Naive thymus-derived CD4-positive, alpha-beta T cell (primary cell): ENCODE measurements at regions not wholly inside any gene's neighbourhood (a gene's known extent, or its start where the extent isn't known, plus 50 kb on each side); places are given as distances from the start of the nearest gene placed in this dataset.

ENCODE experiments used
- ATAC-seq: fragments of 150-1000 bp; cut with Tn5 transposase; 2 replicates; pipeline ENCODE4 v1.10.0; 2021; ENCODE audit warnings: mild to moderate bottlenecking, moderate library complexity
- CTCF ChIA-PET: fragments of 350-600 bp; sonication (Branson Sonifier 250); formaldehyde crosslinking; loops from one replicate; lab custom pipeline; 2021; ENCODE audit warnings: antibody characterized with exemption; lab: Charles Lee
- POLR2A ChIA-PET: fragments of 350-600 bp; sonication (Branson Sonifier 250); formaldehyde crosslinking; loops from one replicate; lab custom pipeline; 2021; ENCODE audit warnings: antibody characterized with exemption, inconsistent platforms; lab: Charles Lee
- DNase-seq, 9 donors: peaks; one replicate each; pipeline versions ENCODE4 v3.0.0 to v3.0.0-alpha.2; 2020 to 2022; ENCODE audit warnings: mixed read lengths in 1 of 9
- H3K27ac ChIP-seq: one replicate; pipeline ENCODE4 v1.7.0; 2013; ENCODE audit warnings: mild to moderate bottlenecking, low read depth, low read length, moderate library complexity
- H3K27me3 ChIP-seq, 2 donors: one replicate each; pipeline ENCODE4 v1.7.0; 2013; ENCODE audit warnings: low read length in 2 of 2, mild to moderate bottlenecking in 2 of 2, moderate library complexity in 2 of 2; ENCODE audit not compliant: control insufficient read depth in 2 of 2, insufficient read depth in 2 of 2
- H3K36me3 ChIP-seq, 3 experiments: 1 replicate in 2 of 3; 2 replicates in 1 of 3; pipeline ENCODE4 v1.7.0; 2013; ENCODE audit warnings: low read length in 3 of 3, mild to moderate bottlenecking in 3 of 3, moderate library complexity in 1 of 3; ENCODE audit not compliant: insufficient read depth in 3 of 3, control insufficient read depth in 2 of 3
- H3K4me1 ChIP-seq, 2 donors: one replicate each; pipeline ENCODE4 v1.7.0; 2013; ENCODE audit warnings: low read length in 2 of 2, mild to moderate bottlenecking in 2 of 2, moderate library complexity in 1 of 2; ENCODE audit not compliant: control insufficient read depth in 2 of 2, insufficient read depth in 2 of 2
- H3K4me3 ChIP-seq: 2 replicates; pipeline ENCODE4 v1.7.0; 2013; ENCODE audit warnings: mild to moderate bottlenecking, low read length
- H3K9me3 ChIP-seq, 3 experiments: 1 replicate in 2 of 3; 2 replicates in 1 of 3; pipeline ENCODE4 v1.7.0; 2013; ENCODE audit warnings: low read length in 3 of 3; ENCODE audit not compliant: control insufficient read depth in 2 of 3
- H3K27ac Mint-ChIP-seq, 9 donors: one replicate each; pipeline ENCODE4 v1.8.0; 2020 to 2022; ENCODE audit warnings: mixed read lengths in 9 of 9, mild to moderate bottlenecking in 8 of 9, moderate library complexity in 5 of 9, inconsistent platforms in 2 of 9
- H3K27me3 Mint-ChIP-seq, 5 donors: one replicate each; pipeline ENCODE4 v1.8.0; 2021 to 2022; ENCODE audit warnings: mixed read lengths in 5 of 5, mild to moderate bottlenecking in 1 of 5
- H3K36me3 Mint-ChIP-seq, 5 donors: one replicate each; pipeline ENCODE4 v1.8.0; 2020 to 2022; ENCODE audit warnings: mixed read lengths in 5 of 5, mild to moderate bottlenecking in 3 of 5, inconsistent platforms in 1 of 5
- H3K4me1 Mint-ChIP-seq, 7 donors: one replicate each; pipeline ENCODE4 v1.8.0; 2020 to 2022; ENCODE audit warnings: mixed read lengths in 7 of 7, mild to moderate bottlenecking in 3 of 7, inconsistent platforms in 1 of 7
- H3K4me3 Mint-ChIP-seq, 10 donors: one replicate each; pipeline ENCODE4 v1.8.0; 2020 to 2022; ENCODE audit warnings: mild to moderate bottlenecking in 10 of 10, mixed read lengths in 10 of 10, moderate library complexity in 6 of 10, inconsistent platforms in 2 of 10
- H3K9me3 Mint-ChIP-seq, 11 donors: one replicate each; pipeline ENCODE4 v1.8.0; 2020 to 2022; ENCODE audit warnings: mixed read lengths in 11 of 11, mild to moderate bottlenecking in 4 of 11, inconsistent platforms in 1 of 11, moderate library complexity in 1 of 11
- intact Hi-C, 2 donors: fragments of 100-400 bp; cut with micrococcal nuclease; formaldehyde crosslinking; loops; one replicate each; pipeline ENCODE4 v1.15.1; 2023

DNA sequence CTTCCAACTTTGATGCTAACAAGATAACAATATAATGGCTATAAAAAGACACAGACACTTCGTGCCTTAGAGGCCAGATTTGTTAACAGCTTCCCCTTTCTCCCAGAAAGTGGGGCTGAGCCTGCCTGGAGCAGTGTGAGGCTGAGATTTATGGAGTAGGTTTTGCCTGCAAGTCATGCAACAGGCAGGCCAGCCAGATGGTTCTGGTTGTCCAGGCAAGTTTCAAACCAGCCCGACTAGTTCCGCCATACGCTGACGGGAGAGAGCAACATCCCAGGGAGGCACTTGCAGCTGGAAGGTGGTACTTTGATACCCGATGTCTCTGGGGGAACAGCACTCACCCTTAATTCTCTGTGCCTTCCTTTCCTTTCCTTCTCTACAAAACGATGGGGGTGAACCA, 81.3 kb upstream of the NAA20 start:
- Histone ChIP-seq H3K36me3 (no peaks in the 10 kb centered on the region), H3K4me3 (no peak overlapping the region), H3K9me3 (no peaks in the 10 kb centered on the region), H3K4me1 (peaks cover 0 to 7% of the 10 kb centered on the region in 2 donors), H3K27ac (no peak overlapping the region), H3K27me3 (no peaks in the 10 kb centered on the region)
- no peaks in the 10 kb centered on the region for H3K36me3 Mint-ChIP-seq
- ChIA-PET CTCF (no interaction called here), POLR2A (no interaction called here)
- H3K27me3 Mint-ChIP-seq, result peaks cover 20 to 46% (median 25%) of the 10 kb centered on the region in 5 donors
- H3K9me3 Mint-ChIP-seq, result no peaks in the 10 kb centered on the region
- intact Hi-C loops, result no loop called here
- peak overlapping the region in 1 of 9 donors; percentile 26 for H3K27ac Mint-ChIP-seq
- no peak for DNase-seq
- no peak overlapping the region for H3K4me3 Mint-ChIP-seq
- ATAC-seq, result no peak
- peaks cover 22 to 29% (median 27%) of the 10 kb centered on the region in 7 donors for H3K4me1 Mint-ChIP-seq

DNA sequence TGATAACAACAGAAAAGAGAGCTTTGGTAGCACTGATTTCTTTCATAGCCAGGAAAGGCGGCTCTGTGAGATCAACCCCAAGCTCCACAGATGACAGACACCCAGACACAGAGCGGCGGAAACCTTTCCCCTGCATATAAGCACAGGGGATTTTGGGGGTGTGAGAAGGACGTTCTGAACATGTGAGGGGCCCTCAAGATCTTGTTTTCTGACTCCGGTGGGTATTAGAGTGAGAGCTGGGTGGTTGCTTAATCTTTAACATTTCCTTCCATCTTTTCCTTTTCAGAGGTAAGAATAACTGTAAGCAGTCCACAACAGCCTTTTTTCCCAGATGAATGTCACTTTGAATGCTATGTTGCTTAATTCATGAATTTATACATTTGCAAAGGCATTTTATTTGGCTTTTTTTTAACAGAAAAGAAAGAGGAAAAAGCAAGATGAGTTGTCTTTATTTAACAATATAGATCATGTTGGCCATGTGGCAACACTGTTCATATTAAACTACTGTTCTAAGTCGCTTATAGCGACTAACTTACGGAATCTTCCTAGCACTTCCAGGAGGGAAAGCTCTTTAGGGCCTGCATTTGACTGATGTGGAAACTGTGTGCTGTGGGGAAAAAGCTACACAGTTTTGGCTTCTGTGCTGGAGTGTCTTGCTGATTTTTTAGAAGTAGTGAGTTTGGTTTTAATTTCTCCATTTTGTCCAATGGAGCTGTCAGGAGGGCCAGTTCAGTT, 80.5 kb upstream of the NAA20 start:
- Mint-ChIP-seq H3K27ac (peak overlapping the region in 2 of 9 donors; percentile 51 to 64), H3K27me3 (peaks cover 20 to 46% (median 25%) of the 10 kb centered on the region in 5 donors)

DNA sequence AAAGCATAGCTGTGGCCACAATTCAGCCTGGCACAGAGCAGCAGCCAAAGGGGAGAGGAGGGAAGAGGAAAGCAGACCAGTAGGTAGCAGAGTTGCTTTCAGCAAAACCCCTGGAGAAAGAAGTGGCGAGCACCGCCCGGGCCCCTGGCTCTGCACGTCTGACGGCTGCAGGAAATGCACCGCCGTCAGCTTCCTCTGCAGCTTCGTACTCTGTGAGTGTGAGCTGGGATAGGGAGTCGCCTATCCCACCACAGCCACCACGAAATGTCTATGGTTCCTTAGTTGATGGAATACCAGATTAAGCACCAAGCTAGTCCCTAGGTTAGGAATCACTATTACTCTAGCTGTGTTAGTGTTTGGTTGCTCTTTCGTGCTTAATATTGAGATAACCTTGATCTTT, 79.9 kb upstream of the NAA20 start:
- ATAC-seq, result peak; percentile 71
- Mint-ChIP-seq H3K27me3 (peaks cover 24 to 46% (median 25%) of the 10 kb centered on the region in 5 donors), H3K27ac (peak overlapping the region in 3 of 9 donors; percentile 51 to 81 (median 64)), H3K36me3 (no peaks in the 10 kb centered on the region), H3K4me3 (peak overlapping the region; percentile 51 to 86 (median 76)), H3K4me1 (peaks cover 22 to 31% (median 27%) of the 10 kb centered on the region in 7 donors), H3K9me3 (no peaks in the 10 kb centered on the region)
- peaks cover 0 to 7% of the 10 kb centered on the region in 2 donors for H3K4me1 ChIP-seq
- peak overlapping the region; percentile 39 for H3K4me3 ChIP-seq
- intact Hi-C loops, result no loop called here
- POLR2A ChIA-PET, result no interaction called here
- CTCF ChIA-PET, result no interaction called here
- H3K36me3 ChIP-seq, result no peaks in the 10 kb centered on the region
- H3K27me3 ChIP-seq, result no peaks in the 10 kb centered on the region
- H3K27ac ChIP-seq, result no peak overlapping the region
- DNase-seq, result peak in 4 of 9 donors; percentile 13 to 23 (median 18)
- H3K9me3 ChIP-seq, result no peaks in the 10 kb centered on the region

More for the DNA sequence above, 80.5 kb upstream of the NAA20 start:
- Mint-ChIP-seq H3K4me1 (peaks cover 22 to 31% (median 27%) of the 10 kb centered on the region in 7 donors), H3K4me3 (peak overlapping the region; percentile 47 to 86 (median 76)), H3K9me3 (no peaks in the 10 kb centered on the region), H3K36me3 (no peaks in the 10 kb centered on the region)
- CTCF ChIA-PET, result no interaction called here
- Histone ChIP-seq H3K9me3 (no peaks in the 10 kb centered on the region), H3K4me3 (peak overlapping the region; percentile 39), H3K4me1 (peaks cover 0 to 7% of the 10 kb centered on the region in 2 donors), H3K27ac (no peak overlapping the region), H3K27me3 (no peaks in the 10 kb centered on the region), H3K36me3 (no peaks in the 10 kb centered on the region)
- ATAC-seq, result no peak
- intact Hi-C loops, result no loop called here
- peak in 1 of 9 donors; percentile 2 for DNase-seq
- POLR2A ChIA-PET, result no interaction called here

DNA sequence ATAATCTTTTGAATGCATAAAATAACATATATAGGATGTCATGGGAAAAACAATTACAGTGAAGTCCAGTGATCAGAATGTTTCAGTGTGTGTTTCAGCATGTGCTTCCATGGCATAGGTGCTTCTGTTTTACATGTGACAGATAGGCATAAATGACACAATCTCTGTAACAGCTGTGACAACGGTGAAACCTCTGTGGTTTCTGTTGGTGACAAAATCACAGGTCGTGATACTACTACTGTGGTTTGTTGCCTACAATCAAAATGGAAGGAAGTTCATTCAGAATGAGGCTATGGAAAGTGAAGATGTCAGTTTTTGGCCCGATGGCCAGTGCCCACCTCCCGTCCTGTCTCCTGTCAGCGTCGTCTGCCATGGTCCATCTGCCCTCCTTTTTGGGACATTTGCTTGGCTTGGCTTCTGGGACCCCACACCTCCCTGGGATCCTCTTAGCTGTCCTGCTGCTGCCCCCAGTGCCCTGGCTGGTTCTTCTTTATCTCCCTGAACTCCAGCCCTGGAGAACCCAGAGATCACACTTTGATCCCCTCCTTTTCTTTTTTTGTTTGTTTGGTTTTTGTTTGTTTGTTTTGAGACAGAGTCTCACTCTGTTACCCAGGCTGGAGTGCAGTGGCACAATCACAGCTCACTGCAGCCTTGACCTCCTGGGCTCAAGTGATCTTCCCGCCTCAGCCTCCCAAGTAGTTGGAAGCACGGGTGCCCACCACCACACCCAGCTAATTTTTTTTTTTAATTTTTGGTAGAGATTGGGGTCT, 79.3 kb upstream of the NAA20 start:
- CTCF ChIA-PET, result no interaction called here
- POLR2A ChIA-PET, result no interaction called here
- H3K27me3 Mint-ChIP-seq, result peaks cover 24 to 44% (median 28%) of the 10 kb centered on the region in 5 donors
- Histone ChIP-seq H3K36me3 (no peaks in the 10 kb centered on the region), H3K4me1 (peaks cover 0 to 7% of the 10 kb centered on the region in 2 donors), H3K27ac (no peak overlapping the region), H3K27me3 (no peaks in the 10 kb centered on the region), H3K9me3 (no peaks in the 10 kb centered on the region), H3K4me3 (peak overlapping the region; percentile 39)
- peaks cover 22 to 28% (median 27%) of the 10 kb centered on the region in 7 donors for H3K4me1 Mint-ChIP-seq
- H3K4me3 Mint-ChIP-seq, result peak overlapping the region; percentile 51 to 86 (median 76)
- DNase-seq (peak in 4 of 9 donors; percentile 16 to 29 (median 22)), ATAC-seq (peak; percentile 54)
- H3K36me3 Mint-ChIP-seq, result no peaks in the 10 kb centered on the region
- peak overlapping the region in 5 of 9 donors; percentile 51 to 89 (median 63) for H3K27ac Mint-ChIP-seq
- intact Hi-C loops, result no loop called here
- H3K9me3 Mint-ChIP-seq, result no peaks in the 10 kb centered on the region

DNA sequence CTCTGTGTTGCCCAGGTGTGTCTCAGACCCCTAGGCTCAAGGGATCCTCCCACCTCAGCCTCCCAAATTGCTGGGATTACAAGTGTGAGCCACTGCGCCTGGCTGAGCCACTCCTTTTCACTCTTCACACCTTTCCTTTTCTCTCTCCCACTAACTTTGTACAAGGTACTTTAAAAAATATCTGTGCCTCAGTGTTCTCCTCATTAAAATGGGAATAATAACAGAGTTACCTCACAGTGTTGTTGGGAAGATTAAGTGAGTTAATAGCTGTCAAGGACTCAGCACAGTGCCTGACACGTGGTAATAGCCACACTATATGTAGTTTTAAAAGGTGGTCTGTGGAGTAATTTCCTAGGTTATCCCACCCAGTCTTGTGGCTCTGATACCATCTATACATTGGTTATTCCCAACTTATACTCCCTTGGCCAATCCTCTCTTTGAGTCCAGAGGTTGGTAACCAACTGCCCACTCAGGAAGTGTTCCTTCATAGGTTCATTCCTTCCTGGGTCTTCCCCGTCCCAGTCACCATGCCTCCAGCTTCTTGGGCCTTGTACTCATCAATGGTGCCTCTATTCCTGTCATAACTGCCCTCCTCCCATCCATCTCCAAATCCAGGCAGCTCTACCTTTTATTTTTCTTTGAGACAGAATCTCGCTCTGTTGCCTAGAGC, 78.6 kb upstream of the NAA20 start:
- DNase-seq, result no peak
- Histone ChIP-seq H3K36me3 (no peaks in the 10 kb centered on the region), H3K27ac (no peak overlapping the region), H3K27me3 (no peaks in the 10 kb centered on the region), H3K4me1 (peaks cover 0 to 7% of the 10 kb centered on the region in 2 donors), H3K9me3 (no peaks in the 10 kb centered on the region), H3K4me3 (no peak overlapping the region)
- intact Hi-C loops, result no loop called here
- H3K4me3 Mint-ChIP-seq, result peak overlapping the region in 8 of 10 donors; percentile 33 to 86 (median 76)
- H3K27me3 Mint-ChIP-seq, result peaks cover 20 to 38% (median 25%) of the 10 kb centered on the region in 5 donors
- no peak for ATAC-seq
- ChIA-PET POLR2A (no interaction called here), CTCF (no interaction called here)
- no peaks in the 10 kb centered on the region for H3K36me3 Mint-ChIP-seq
- H3K9me3 Mint-ChIP-seq, result no peaks in the 10 kb centered on the region
- H3K27ac Mint-ChIP-seq, result peak overlapping the region in 1 of 9 donors; percentile 81
- H3K4me1 Mint-ChIP-seq, result peaks cover 22 to 28% (median 27%) of the 10 kb centered on the region in 7 donors

DNA sequence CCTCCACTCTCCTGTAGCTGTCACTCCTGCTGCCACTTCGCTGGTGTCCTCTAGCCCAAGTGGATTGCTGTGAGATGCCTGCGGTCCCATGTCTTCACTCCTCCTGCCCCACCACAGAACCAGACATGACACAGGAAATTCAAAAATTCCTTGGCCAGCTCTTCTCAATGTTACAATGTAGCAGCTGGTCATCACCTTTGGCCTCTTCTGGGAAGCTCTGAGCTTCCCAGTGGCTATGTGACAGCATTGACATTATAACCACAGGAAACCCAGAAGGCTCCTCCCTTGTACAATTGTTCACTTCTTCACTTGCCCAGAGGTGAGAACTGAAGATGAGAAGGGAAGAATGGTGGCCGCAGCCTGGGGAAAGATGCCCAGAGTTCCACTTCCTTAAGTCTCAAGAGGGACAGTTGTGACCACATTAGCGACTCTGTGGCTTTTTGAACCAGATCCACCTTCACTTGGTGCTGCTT, 76.1 kb upstream of the NAA20 start:
- Mint-ChIP-seq H3K27ac (no peak overlapping the region), H3K4me3 (no peak overlapping the region), H3K36me3 (no peaks in the 10 kb centered on the region), H3K9me3 (no peaks in the 10 kb centered on the region), H3K4me1 (peaks cover 18 to 27% (median 24%) of the 10 kb centered on the region in 7 donors), H3K27me3 (peaks cover 16 to 32% (median 29%) of the 10 kb centered on the region in 5 donors)
- DNase-seq (no peak), ATAC-seq (no peak)
- no peaks in the 10 kb centered on the region for H3K9me3 ChIP-seq
- H3K27me3 ChIP-seq, result no peaks in the 10 kb centered on the region
- no peak overlapping the region for H3K4me3 ChIP-seq
- ChIA-PET CTCF (no interaction called here), POLR2A (no interaction called here)
- H3K4me1 ChIP-seq, result peaks cover 0 to 7% of the 10 kb centered on the region in 2 donors
- intact Hi-C loops, result no loop called here
- no peaks in the 10 kb centered on the region for H3K36me3 ChIP-seq
- no peak overlapping the region for H3K27ac ChIP-seq
